HG02763 (cell line): ENCODE measurements at regions not wholly inside any gene's neighbourhood (a gene's known extent, or its start where the extent isn't known, plus 50 kb on each side); places are given as distances from the start of the nearest gene placed in this dataset.
"Not testable (repeated sequence)": the region's sequence is repeated elsewhere in the genome, so short reads cannot be mapped to it uniquely, and the experiment has no call there.

Experiments used
- ATAC-seq: cut with Tn5 transposase; IDR thresholded peaks from one replicate; pipeline ENCODE4 v1.9.1; 2021; ENCODE audit warnings: mild to moderate bottlenecking, moderate library complexity; ENCODE audit not compliant: unreplicated experiment

- ATAC-seq: not testable (repeated sequence)
These were observed 206.1 kb downstream of the MATN1 start for GRCh38 chr1:30517241-30517640.

GRCh38 chr1:30516485-30516858, 206.9 kb downstream of the MATN1 start:
- no peak for ATAC-seq

- ATAC-seq: no peak
These were observed 207.5 kb downstream of the MATN1 start for GRCh38 chr1:30515755-30516484.

- ATAC-seq: no peak
These were observed 208.4 kb downstream of the MATN1 start for GRCh38 chr1:30514945-30515344.

GRCh38 chr1:30514137-30514654, 209.2 kb downstream of the MATN1 start:
- no peak for ATAC-seq

GRCh38 chr1:30513396-30514136, 209.8 kb downstream of the MATN1 start:
- ATAC-seq: no peak

- ATAC-seq: no peak
These were observed 210.5 kb downstream of the MATN1 start for GRCh38 chr1:30512914-30513265.

- no peak for ATAC-seq
These were observed 211.1 kb downstream of the MATN1 start for GRCh38 chr1:30511991-30512913.

- ATAC-seq: no peak
These were observed 211.8 kb downstream of the MATN1 start for GRCh38 chr1:30511563-30511962.

- no peak for ATAC-seq
These were observed 212.3 kb downstream of the MATN1 start for GRCh38 chr1:30511106-30511505.

- no peak for ATAC-seq
These were observed 213.7 kb downstream of the MATN1 start for GRCh38 chr1:30509670-30510069.

GRCh38 chr1:30508611-30509010, 214.8 kb downstream of the MATN1 start:
- no peak for ATAC-seq

- ATAC-seq: no peak
These were observed 215.3 kb downstream of the MATN1 start for GRCh38 chr1:30508175-30508448.

GRCh38 chr1:30507401-30508174, 215.8 kb downstream of the MATN1 start:
- no peak for ATAC-seq

- no peak for ATAC-seq
These were observed 216.4 kb downstream of the MATN1 start for GRCh38 chr1:30507016-30507312.

- no peak for ATAC-seq
These were observed 216.9 kb downstream of the MATN1 start for GRCh38 chr1:30506291-30507015.

GRCh38 chr1:30505853-30506252, 217.5 kb downstream of the MATN1 start:
- no peak for ATAC-seq

GRCh38 chr1:30492451-30492850, 230.9 kb downstream of the MATN1 start:
- no peak for ATAC-seq

GRCh38 chr1:30491831-30492230, 231.6 kb downstream of the MATN1 start:
- ATAC-seq: no peak

- no peak for ATAC-seq
These were observed 232.8 kb downstream of the MATN1 start for GRCh38 chr1:30490554-30491053.
